T-helper 22 cell (primary cell): ENCODE measurements at regions not wholly inside any gene's neighbourhood (a gene's known extent, or its start where the extent isn't known, plus 50 kb on each side); places are given as distances from the start of the nearest gene placed in this dataset.

Experiments
- DNase-seq: peaks from one replicate; pipeline ENCODE4 v3.0.0-alpha.2; 2020; ENCODE audit warnings: low read depth

DNA sequence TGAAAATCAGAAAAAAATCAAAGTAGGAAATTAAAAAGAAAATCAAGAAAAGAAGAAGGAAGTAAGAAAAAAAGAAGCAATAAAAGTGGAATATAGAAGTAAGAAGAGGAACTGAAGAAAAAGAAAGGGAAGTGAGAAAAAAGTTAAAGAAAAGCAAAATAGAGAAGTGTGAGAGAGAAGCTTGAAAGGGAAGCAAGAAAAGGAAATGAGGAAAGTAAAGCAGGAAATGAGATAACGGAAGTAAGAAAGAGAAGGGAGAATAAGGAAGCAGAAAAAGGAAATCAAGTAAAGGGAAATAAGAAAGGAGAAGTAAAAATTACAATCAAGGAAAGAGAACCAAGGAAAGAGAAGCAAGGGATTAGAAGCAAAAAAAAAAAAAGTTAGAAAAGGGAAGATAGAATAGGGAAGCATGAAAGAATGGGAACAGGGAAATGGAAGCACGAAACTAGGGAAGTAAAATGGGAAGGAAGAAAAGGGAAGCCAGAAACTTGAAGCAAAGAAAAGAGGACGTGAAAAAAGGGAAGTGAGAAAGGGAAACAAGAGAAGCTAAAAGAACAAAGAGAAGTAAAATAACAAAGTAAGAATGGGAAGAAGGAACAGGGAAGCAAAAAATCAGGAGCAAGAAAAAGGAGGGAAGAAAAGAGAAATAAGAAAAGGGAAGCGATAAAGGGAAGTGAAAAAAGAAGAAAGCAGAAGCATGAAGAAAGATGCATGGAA lies 243.3 kb upstream of the NCKAP5 start:
- no peak for DNase-seq

DNA sequence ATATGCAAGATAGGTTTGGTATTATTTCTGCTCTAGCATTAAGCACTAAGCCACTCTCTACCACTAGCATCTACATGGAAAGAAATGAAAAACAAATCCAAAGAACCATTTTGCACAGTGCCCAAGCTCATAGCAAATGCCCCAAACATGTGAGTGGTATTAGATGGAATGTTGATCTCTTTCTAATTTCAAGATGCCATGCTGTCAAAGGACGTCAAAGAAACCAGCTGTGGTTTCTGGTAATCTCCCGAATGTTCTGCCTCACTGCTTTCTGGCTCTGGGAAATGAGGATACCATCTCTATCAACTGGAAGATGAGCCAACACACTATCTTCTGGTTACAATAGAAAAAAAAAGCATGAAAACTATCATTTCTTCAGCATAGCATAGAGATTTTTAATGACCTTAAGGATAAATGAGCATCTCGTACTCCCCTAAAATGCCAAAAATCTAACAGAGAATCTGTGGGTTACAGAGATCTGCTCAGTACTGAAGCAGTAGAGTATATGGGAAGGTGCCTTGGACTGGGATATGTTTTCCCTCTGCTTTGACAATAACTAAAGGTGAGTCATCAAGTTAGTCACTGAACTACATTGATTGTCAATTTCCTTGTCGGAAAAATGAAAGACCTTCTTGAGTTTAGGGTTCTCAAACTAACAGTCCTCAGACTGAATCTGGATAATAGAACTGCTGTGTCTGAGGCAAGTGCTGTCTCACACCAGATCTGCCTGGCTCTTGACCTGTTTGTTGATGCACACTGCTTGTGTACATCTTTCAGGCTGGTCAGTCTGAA lies 244.8 kb upstream of the NCKAP5 start:
- DNase-seq = no peak

DNA sequence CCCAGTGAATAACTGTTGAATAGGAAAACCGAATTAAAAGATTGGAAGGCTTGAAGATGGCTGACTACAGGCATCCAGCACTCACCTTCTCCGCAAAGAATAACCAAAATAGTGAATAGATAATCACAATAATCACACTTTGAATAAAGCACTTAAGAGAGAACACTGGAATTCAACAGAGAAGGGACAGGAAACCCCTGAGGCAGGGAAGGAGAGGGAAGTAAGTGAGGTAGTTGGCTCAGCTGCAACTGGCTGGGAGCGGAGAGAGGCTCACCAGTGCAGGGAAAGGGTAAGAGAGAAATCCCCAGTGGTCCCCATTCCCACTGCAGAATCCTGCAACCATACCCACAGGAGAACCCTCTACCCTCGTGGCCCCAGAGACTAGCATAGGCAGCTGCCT lies 246.6 kb upstream of the NCKAP5 start:
- no peak for DNase-seq

DNA sequence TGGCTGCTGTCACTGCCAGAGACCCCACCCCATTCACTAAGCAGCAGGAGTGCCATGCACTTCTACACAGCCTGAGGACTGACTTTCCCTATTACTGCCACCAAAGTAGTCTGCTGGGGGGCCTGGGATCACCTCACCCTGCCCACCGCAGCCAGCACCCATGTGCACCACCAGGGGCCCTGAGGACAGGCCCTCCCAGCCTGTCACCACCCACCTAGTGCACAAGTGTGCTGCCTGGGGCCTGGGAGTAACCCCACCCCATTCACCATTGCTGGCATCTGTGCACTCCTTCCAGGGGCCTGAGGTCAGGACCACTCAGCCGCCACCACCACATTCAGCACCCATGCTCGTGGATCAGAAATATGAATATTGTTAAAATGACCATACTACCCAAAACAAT lies 247.8 kb upstream of the NCKAP5 start:
- no peak for DNase-seq

DNA sequence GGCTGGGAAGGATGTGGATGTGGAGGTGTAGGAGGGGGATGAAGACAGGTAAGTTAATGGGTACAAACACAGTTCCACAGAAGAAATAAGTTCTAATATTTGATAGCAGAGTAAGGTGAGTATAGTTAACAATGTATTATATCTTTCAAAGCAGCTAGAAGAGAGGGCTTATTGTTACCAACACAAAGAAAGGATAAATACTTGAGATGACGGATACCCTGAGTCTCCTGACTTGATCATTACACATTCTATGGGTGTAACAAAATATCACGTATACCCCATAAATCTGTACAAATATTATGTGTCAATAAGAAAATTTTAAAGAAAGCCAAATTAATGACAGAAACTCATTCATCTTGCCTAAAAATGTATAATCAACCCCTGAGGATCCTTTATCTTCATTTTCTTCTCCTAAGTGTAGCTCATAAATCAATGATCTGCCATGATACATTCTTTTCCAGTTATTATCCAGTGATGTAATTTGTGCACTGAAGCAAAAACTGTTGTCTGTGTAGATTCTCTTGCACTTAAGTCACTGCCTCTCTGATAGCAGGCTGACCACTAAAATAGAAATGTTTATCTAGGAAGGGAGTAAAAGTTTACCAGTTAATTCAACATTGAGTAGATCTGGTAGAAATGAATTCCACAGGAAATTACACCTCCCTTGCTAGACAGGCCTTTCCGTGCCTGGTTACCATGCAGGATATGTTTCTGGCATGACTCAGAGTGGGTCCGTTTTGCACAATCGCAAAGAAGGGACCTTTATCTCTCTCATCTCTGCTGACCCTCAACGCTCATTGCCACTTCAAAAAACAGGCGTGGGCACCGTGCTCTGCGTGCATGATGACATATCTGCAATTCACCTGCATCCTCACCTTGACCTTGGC lies 249.7 kb upstream of the NCKAP5 start:
- no peak for DNase-seq

- DNase-seq = no peak
Measured at GRCh38 chr2:133818661-133819060, 250.4 kb upstream of the NCKAP5 start.

- DNase-seq = no peak
Measured at GRCh38 chr2:133819906-133820305, 251.6 kb upstream of the NCKAP5 start.

- no peak for DNase-seq
Measured at GRCh38 chr2:133821107-133821760, 253.0 kb upstream of the NCKAP5 start.

DNA sequence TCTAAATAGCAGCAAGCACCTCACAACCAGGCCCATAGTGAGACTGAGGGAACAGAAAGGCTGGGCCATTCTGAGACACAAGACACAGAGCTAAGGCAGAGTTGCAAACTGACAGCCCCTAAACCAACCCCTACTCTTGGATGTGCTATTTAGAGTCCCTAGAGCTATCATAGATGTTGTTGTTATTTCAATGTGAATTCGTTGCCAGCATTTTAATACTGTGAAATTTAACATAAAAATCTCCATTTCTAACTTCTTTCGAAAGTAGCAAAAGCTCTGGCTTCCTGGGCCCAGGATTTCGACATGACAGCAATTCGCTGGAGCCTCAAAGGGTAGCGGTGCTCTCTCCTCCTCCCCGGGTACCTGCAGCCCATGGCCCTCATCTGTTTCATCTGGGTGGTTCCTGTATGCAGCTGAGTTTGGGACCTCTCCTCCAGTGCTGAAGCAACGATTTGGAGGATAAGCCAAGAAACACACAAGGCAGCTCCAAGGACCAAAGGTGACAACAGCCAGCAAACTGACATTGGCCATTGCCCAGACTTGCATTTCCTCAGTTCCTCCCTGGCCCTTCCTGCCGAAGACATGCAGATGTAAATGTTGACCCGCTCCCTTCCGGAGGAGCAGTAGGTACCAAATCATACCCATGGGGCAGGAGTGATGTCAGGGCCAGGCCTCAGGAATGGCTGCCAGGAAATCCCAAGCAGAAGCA lies 254.4 kb upstream of the NCKAP5 start:
- DNase-seq = no peak

DNA sequence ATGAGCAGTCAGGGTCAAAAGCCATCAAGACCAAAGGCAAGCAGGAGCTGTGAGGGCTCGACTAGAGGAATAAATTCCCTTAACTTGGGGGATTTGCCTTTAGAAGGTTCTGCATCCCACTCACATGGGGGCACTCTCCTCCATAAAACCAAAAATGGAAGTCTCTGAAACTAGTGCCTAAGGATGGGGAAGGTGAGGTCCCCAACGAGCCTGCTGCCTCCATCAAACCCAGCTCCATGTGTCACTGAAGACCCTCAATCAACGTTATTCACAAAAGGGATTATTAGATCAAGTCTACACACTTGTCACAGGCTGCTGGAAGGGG lies 254.9 kb upstream of the NCKAP5 start:
- DNase-seq = no peak

- DNase-seq = no peak
Measured at GRCh38 chr2:133824869-133825268, 256.6 kb upstream of the NCKAP5 start.

GRCh38 chr2:133825778-133826177 lies 257.5 kb upstream of the NCKAP5 start:
- DNase-seq = no peak

GRCh38 chr2:133828913-133829312 lies 260.6 kb upstream of the NCKAP5 start:
- DNase-seq = no peak

GRCh38 chr2:133829450-133830020 lies 261.3 kb upstream of the NCKAP5 start:
- no peak for DNase-seq

DNA sequence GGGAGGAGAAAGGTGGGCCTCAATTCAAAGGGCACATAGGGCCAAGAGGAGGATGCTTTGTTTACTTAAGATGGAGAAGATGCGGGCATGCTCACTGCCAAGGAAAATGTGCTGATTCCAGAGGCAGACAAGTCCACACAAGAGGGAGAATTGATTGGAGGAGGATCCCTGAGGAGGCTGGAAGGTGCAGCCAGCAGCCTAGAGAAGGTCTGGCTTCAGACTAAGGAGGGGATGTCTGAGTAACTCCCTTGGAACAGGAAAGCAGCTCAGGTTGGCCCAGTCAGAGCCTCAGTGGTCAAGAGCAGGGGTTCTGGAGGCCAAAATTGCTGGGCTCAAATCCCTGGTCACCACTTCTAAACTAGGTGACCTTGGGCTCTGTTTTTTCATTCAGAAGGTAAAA lies 265.5 kb upstream of the NCKAP5 start:
- DNase-seq = no peak

DNA sequence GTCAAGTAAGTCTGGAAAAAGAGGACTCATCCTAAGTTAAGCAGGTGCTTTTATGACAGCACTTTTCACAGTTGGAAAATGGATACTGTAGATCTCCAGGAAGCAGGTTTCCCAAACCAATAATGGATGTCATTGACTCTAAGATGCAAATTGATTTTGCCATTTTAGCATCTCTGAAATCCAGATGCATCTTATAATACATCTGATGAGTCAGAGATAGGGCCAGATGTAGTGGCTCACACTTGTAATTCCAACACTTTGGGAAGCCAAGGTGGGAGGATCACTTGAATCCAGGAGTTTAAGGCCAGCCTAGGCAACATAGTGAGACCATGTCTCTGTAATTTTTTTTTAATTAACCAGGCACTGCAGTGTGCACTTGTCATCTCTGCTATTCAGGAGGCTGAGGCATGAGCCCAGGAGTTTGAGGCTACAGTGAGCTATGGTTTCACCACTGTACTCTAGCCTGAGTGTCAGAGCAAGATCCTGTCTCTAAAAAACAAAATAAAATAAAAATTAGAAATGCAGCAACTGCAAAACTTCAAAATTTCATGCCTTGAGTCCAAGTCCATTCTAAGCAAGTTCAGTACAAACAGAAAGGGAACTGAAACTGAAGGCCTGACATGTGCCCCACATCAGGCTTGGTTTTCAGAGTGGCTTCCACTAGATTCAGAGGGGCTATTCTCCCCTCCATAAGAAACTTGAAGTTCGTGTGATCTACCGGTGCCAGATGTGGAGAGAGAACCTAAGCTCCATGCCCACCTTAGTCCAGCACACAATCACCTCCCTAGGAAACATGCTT lies 267.8 kb upstream of the NCKAP5 start:
- DNase-seq = no peak

GRCh38 chr2:133836691-133837345 lies 268.6 kb upstream of the NCKAP5 start:
- no peak for DNase-seq

GRCh38 chr2:133837441-133838094 lies 269.3 kb upstream of the NCKAP5 start:
- DNase-seq = no peak

DNA sequence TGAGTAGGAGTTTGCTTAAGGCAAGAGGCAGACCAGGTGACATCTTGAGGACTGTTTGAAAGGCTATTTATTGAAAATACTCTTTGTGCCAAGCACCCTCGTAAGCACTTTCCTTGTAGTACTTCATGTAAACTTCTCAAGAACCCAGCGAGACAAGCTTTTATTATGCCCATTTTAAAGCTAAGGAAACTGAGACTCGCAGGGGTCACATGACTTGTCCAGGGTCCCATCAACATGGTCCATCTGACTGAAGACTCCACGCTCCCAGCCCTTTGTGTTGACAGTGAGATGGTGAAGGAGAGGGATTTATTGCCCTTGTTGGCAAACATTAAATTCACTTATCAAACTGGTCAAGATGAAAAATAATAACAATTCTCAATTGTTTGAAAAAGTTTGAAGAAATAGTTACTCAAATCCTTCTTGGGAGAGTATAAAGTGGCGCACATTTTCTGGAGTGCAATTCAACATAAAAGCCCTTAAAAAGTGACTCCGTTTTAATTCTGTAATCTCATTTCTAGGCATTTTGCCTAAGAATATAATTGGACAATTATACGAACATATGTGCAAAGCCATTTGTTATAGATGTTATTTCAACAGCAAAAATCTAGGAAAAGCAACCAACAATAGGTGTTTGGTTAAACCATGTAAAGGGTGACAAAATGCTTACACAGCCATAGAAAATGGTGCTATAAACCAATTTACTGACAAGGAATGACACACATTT lies 270.5 kb upstream of the NCKAP5 start:
- no peak for DNase-seq
